MG63 (cell line): ENCODE measurements at regions not wholly inside any gene's neighbourhood (a gene's known extent, or its start where the extent isn't known, plus 50 kb on each side); places are given as distances from the start of the nearest gene placed in this dataset.

ENCODE experiments used
- DNase-seq: peaks from one replicate; pipeline ENCODE4 v3.0.0-alpha.2; 2020
- H3K27me3 ChIP-seq: fragments of 250-450 bp; sonication (Bioruptor Pico); 2 replicates; pipeline ENCODE4 v1.5.1; 2020; ENCODE audit warnings: mild to moderate bottlenecking, moderate library complexity
- H3K36me3 ChIP-seq: fragments of 250-450 bp; sonication (Bioruptor Pico); 2 replicates; pipeline ENCODE4 v1.5.1; 2020; ENCODE audit warnings: mild to moderate bottlenecking, moderate library complexity
- H3K4me3 ChIP-seq: fragments of 250-450 bp; sonication (Bioruptor Pico); 2 replicates; pipeline ENCODE4 v1.5.1; 2020; ENCODE audit warnings: mild to moderate bottlenecking, moderate library complexity
- H3K9me3 ChIP-seq: fragments of 250-450 bp; sonication (Bioruptor Pico); 2 replicates; pipeline ENCODE4 v1.5.1; 2020; ENCODE audit warnings: mild to moderate bottlenecking, moderate library complexity

DNA sequence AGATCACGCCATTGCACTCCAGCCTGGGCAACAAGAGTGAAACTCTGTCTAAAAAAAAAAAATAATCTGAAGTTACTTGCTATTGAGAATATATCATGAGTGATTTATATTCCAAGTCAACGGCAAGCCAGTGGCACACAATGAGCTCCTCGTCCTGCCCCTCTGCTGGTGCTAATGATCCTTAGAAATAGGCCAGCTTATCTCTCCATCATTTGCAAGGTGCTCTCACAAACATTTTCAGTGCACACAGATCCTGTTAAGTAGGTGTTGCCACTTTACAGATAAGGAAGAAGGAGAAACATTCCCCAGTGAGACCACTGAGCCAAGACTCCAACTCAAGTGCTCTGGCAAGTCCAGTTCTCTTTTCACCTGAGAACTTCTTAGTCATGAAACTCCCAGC, 91.3 kb upstream of the GPR45 start:
- no peak overlapping the region for H3K4me3 ChIP-seq
- DNase-seq = no peak
- no peaks in the 10 kb centered on the region for H3K27me3 ChIP-seq
- H3K36me3 ChIP-seq = no peaks in the 10 kb centered on the region
- no peaks in the 10 kb centered on the region for H3K9me3 ChIP-seq

DNA sequence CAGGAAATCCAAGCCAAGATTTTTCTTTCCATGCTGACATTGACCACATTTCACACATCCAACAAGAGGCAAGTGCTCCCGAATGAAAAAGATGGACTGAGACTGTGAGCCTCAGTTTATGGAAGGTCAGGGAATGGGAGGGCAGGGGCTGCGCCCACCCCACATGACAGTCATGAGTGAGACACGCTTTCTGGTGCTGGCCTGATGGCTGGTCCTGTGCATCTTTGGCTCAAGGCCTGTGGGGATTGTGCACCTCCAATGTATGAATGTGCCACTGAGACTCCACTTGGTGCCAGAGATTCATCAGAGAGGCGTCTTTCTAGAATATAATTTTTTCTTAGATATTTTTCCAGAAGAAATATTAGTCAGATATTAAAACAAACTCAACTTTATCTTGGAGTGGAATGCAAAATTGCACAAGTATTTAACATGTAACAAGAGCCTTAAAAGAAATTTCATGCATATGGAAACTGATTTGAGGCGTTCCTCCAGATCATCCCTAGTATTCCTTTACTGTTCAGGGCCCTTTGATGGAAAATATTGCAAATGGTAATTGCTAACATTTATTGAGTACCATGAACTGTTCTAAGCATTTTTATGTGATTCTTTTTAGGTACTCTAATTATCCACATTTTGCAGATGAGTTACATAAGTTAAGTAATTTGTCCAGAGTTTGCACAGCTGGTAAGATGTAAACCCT, 87.3 kb upstream of the GPR45 start:
- DNase-seq = no peak
- Histone ChIP-seq H3K27me3 (no peaks in the 10 kb centered on the region), H3K36me3 (no peaks in the 10 kb centered on the region), H3K4me3 (no peak overlapping the region), H3K9me3 (peaks cover 9% of the 10 kb centered on the region; the same call in 1 of the 2 replicates)

DNA sequence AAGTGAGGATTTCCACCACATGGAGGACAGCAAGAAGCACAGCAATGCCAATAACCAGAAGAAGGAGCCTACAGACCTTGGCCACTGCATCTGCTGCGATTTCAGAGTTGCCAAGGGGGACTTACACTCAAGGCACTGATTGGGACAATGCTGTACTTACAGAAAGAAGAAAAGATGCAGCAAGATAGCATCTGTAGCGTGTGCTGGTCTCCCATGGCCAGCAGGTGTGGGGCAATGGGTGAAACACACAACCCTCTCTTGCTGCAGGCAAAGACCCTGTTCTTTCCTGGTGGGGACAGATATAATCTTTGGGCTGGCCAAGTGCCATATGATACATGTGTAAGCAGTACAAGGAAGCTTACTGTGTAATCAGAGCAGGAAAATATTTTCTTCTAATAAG, 85.4 kb upstream of the GPR45 start:
- Histone ChIP-seq H3K4me3 (no peak overlapping the region), H3K27me3 (no peaks in the 10 kb centered on the region)

DNA sequence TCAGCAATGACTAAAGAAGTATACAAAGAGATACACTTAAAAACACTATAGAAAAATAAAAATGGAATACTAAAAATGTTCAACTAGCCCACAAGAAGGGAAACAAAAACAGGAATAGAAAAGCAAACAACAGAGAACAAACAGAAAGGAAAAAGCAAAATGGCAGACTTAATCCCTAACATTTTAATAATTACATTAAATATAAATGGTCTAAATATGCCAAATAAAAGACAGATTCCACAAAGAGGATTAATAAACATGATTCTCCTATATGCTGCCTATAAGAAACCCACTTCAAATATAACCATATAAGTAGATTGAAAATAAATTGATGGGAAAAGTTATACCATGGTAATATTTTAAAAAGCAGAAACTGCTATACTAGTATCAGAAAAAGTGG, 83.5 kb upstream of the GPR45 start:
- Histone ChIP-seq H3K27me3 (no peaks in the 10 kb centered on the region; the same call in 1 of the 2 replicates), H3K36me3 (no peaks in the 10 kb centered on the region), H3K4me3 (no peak overlapping the region), H3K9me3 (peaks cover 9% of the 10 kb centered on the region; the same call in 1 of the 2 replicates)
- DNase-seq = no peak

More for the DNA sequence above, 85.4 kb upstream of the GPR45 start:
- Histone ChIP-seq H3K9me3 (peaks cover 9% of the 10 kb centered on the region; the same call in 1 of the 2 replicates), H3K36me3 (no peaks in the 10 kb centered on the region)
- DNase-seq = no peak

DNA sequence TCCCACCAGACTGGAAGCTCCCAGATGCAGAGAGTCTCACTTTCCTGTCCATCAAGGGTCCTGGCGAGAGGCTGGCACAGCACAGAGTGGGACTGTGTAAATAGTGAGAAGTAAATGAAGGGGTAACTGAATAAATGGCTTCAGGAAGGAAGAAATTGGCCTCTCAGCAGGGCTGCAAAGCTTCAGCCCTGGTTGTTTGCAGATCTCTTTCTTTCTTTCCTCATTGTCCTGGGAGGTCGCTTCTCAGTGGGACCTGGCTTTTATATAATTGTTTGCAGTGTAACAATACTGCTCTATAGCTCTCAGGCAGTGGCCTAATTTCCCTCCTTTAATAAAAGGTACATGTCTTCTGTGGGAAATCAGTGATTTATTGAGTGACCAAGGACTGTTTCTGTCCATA, 74.9 kb upstream of the GPR45 start:
- no peaks in the 10 kb centered on the region; the same call in 1 of the 2 replicates for H3K27me3 ChIP-seq
- no peaks in the 10 kb centered on the region for H3K9me3 ChIP-seq
- no peak for DNase-seq
- H3K4me3 ChIP-seq = no peak overlapping the region
- no peaks in the 10 kb centered on the region for H3K36me3 ChIP-seq

DNA sequence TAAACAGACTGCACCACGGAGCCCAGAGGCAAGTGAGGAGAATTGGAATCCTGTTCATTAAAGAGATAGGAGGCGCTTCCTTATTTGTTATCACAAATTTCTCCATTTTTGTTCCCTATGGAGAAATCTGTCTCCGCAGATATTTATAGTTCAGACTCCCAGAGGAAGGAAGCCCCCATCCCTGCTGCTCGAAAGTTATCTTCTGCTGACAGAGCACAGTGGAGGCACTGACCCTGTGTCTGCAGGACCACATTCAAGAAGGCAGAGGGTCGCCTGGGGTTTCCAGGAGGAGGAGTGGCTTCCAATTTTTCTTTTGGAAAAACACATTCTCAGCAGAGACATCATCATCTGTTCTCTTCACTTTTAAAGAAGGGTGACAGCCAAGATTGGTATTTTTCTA, 73.0 kb upstream of the GPR45 start:
- Histone ChIP-seq H3K27me3 (no peaks in the 10 kb centered on the region), H3K4me3 (no peak overlapping the region), H3K36me3 (no peaks in the 10 kb centered on the region), H3K9me3 (no peaks in the 10 kb centered on the region)
- no peak for DNase-seq

DNA sequence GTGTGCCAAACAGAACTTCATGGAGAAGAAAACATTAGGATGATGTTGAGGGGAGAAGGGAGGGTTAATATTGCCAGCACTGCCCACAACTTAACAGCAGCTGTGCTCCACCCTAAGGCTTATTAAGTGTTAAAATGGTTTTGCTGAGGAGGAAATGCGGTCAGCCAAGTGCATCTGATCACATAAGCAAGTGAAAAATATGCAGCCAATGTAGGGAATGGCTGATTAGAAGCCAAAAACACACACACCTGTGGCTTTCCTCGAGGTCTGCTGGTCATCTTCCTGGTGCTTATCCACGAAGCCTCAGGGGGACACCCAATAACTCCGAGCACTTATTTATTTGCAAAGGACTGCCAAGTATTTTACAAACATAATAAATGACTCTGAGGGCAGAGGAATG, 66.3 kb upstream of the GPR45 start:
- Histone ChIP-seq H3K4me3 (no peak overlapping the region), H3K9me3 (no peaks in the 10 kb centered on the region), H3K36me3 (no peaks in the 10 kb centered on the region), H3K27me3 (peaks cover 2% of the 10 kb centered on the region; the same call in 1 of the 2 replicates)
- no peak for DNase-seq

DNA sequence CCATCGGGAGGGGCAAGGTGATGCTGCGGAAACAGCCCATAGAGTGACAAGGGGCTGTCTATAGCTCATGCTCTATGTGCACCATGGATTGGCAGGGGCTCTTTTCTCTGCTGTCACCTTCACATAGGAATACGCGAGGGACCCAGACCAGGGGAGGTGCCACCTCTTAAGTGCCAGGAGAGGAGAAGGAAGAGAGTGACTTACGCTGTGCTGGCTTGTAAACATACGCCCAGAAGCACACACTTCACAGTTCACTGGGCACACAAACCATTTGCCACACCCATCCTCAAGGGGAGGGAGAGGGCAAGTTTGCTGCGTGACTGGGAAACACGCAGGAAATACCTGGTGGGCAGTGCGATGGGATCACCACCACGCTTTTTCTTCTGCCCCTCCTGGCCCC, 65.1 kb upstream of the GPR45 start:
- H3K36me3 ChIP-seq = no peaks in the 10 kb centered on the region
- H3K4me3 ChIP-seq = no peak overlapping the region
- no peak for DNase-seq
- no peaks in the 10 kb centered on the region for H3K9me3 ChIP-seq
- peaks cover 2% of the 10 kb centered on the region; the same call in 1 of the 2 replicates for H3K27me3 ChIP-seq

DNA sequence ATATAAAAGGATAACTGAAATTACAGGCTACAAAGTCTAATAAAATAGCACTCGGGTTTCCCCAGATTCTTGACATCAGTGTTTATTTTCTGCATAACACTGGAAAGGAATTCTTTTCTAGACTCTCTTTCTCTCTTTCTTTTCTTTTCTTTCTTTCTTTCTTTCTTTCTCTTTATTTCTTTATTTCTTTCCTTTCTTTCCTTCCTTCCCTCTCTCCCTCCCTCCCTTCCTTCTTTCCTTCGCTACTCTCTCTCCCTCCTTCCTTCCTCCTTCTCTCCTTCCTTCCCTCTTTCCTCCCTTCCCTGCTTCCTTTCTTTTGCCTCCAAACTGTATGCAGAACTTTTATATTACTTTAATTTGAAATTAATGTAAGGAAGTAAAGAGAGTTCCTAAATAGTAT, 64.5 kb upstream of the GPR45 start:
- Histone ChIP-seq H3K4me3 (no peak overlapping the region), H3K27me3 (peaks cover 2% of the 10 kb centered on the region; the same call in 1 of the 2 replicates), H3K36me3 (no peaks in the 10 kb centered on the region), H3K9me3 (no peaks in the 10 kb centered on the region)
- DNase-seq = no peak

DNA sequence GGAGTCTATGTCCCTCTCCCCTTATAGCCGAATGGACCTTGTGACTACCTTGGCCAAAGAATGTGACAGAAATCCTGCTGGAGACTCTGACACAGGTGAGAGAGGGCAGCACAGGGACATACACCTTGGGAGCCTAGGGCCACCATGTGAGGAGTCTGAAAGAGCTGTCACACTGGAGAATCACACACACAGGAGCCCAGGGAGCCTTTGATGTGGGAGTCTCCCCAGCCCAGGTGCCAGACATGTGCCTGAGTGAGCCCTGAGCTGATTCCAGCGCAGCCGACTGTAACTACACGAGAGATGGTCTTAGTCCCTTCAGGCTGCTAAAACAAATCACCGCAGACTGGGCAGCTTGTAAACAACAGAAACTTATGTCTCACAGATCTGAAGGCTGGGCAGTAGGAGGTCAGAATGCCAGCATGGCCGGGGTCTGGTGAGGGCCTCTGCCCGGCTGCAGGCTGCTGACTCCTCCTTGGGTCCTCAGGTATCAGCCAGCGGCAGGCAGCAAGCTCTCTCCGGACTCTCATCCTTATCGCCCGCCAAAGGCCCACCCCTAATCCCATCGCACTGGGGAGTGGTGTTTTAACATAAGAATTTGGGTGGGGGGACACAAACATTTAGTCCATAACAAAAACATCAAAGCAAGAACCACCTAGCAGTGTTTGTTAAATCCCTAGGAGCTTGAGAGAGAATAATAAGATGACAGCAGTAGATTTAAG, 63.8 kb upstream of the GPR45 start:
- peaks cover 2% of the 10 kb centered on the region; the same call in 1 of the 2 replicates for H3K27me3 ChIP-seq
- no peaks in the 10 kb centered on the region for H3K36me3 ChIP-seq
- no peaks in the 10 kb centered on the region for H3K9me3 ChIP-seq
- no peak for DNase-seq
- no peak overlapping the region for H3K4me3 ChIP-seq

DNA sequence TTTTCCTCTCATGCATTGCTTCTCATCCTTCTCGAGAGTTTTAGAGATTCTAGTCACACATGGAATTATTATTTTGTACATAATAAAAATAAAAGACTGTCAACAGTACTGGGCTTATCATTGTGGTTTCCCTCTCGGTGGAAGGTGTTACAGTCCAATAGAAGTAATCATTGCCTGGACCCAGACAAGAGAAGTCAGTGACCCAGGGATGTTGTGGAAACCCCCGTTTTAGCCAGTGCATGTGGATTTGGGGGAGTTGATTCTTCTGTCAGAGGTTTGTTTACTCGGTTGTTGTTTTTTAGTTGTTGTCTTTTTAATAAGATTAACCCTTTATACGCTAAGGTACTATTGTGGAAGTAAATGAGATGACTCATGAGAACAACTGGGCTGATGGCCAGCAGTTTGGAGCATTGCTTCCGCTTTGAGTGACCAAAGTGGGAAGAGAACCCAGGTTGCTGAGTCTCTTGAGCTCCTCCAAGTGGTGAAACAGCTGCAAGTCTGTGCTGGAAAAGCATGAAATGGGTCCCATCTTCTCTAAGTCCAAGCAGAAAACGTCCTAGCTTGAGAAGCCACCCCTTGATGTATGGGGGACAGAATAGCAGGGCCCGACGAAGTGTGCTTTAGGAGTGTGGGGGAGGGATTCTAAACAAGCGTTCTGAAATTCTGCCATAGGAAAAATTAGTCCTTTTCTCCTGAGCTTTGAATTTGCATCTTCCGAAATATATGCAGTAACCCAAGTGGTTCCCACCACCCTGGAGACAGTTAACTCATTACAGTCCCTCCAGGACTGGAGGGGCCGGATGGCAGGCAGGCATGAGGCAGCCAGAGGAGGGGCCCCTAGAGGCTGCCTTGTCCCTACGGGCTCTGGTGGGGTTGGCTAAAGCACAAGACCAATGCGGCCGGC, 61.8 kb upstream of the GPR45 start:
- H3K9me3 ChIP-seq = no peaks in the 10 kb centered on the region
- no peaks in the 10 kb centered on the region for H3K36me3 ChIP-seq
- peak; percentile 78 for DNase-seq
- H3K4me3 ChIP-seq = no peak overlapping the region
- peaks cover 2% of the 10 kb centered on the region; the same call in 1 of the 2 replicates for H3K27me3 ChIP-seq

DNA sequence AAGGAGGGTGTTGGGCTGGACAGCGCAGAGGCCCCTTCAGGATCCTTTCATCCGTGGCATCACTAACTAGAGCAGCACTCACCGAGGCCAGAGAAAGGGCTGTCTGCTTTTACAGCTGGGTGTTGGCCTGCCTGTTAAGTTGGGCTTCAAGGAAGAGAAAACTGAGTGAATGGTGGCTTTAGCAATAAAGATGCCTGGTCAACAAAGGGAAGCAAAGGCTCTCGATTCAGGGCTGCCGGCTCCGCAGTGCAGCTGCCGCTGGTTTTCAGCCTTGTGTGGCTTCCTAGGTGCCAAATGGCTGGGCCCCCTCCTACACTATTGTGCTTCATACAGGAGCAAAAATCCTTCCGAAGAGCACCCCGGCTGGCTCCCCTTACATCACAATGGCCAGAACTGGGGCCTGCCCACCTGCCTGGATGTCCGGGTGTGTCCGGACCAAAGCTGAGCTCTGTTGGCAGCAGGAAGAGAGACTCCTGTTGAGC, 61.0 kb upstream of the GPR45 start:
- DNase-seq = no peak
- no peaks in the 10 kb centered on the region for H3K9me3 ChIP-seq
- no peak overlapping the region for H3K4me3 ChIP-seq
- H3K36me3 ChIP-seq = no peaks in the 10 kb centered on the region
- H3K27me3 ChIP-seq = peaks cover 2% of the 10 kb centered on the region; the same call in 1 of the 2 replicates

DNA sequence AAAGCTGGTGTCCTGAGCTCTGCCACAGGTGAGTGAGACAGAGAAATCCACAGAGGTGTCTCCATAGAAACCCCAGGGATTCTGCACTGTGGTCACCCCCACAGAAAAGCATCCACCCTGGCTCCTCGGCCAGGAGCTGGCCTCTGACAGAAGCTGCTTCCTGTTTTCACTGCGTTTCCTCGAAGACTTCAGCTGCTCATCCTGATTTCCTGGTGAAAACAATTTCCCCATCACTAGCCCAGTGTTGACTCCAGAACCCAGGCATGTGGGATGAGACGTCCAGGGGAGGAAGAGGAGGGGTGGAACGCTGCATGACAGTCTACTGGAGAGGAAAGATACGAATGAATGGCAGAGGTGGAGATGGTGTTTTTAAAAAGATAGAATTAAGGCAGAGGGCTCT, 60.3 kb upstream of the GPR45 start:
- H3K36me3 ChIP-seq = no peaks in the 10 kb centered on the region
- peaks cover 2% of the 10 kb centered on the region; the same call in 1 of the 2 replicates for H3K27me3 ChIP-seq
- no peak overlapping the region for H3K4me3 ChIP-seq
- H3K9me3 ChIP-seq = no peaks in the 10 kb centered on the region
- no peak for DNase-seq

DNA sequence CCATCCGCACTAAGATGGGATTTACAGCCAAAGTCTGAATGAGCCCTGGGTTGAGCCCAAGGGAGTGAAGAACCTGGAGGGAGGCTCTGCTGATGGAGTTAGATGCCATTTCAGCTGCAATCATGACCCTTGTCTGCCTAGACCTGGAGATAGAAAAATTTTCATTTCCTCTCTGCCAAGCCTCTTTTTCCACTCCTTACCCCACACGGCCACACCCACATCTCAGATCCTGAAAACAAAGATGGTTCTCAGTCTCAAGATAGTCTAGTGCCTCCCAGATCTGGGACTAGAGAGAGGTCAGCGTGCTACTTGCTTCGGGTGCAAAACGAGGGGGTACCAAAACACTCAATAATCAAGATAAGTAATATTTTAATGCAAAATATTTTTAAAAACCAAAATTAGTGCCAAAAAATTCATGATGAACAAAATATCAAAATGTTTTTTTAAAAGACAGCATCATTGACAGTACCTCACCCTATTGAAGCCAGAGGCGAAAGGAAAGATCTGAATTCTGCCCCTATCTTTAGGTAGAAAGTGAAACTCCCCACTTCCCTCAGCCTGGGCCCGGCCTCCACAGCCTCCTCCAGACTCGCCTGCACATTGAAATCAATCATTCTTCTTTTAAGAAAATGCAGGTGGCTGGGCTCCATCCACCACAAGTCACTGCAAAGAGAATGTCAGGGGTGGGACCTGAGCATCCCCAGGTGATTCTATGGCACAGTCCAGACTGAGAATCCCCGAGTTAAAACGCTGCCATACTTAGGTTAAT, 57.8 kb upstream of the GPR45 start:
- H3K36me3 ChIP-seq = no peaks in the 10 kb centered on the region

DNA sequence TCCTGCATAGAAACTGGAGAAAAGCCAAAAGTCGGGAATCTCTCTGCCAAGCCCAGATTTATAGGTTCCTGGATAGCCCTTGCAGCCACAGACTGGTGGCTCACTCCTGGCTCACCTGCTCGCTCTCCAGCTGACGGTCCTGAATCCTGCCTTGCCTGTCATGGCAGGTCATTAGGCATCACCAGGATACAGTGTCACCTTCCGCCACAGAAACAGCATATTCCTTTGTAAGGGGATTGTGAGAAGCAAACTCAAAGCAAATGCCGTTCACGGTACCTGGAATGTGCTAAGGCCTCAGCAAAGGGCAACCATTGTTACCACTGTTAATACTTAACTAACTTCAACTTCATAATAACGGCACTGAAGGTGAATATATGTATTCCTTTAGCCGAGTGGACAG, 57.1 kb upstream of the GPR45 start:
- no peak for DNase-seq
- no peaks in the 10 kb centered on the region for H3K36me3 ChIP-seq
- H3K4me3 ChIP-seq = no peak overlapping the region
- H3K27me3 ChIP-seq = no peaks in the 10 kb centered on the region
- H3K9me3 ChIP-seq = no peaks in the 10 kb centered on the region

More for the DNA sequence above, 57.8 kb upstream of the GPR45 start:
- Histone ChIP-seq H3K27me3 (no peaks in the 10 kb centered on the region), H3K9me3 (no peaks in the 10 kb centered on the region), H3K4me3 (no peak overlapping the region)
- DNase-seq = no peak

DNA sequence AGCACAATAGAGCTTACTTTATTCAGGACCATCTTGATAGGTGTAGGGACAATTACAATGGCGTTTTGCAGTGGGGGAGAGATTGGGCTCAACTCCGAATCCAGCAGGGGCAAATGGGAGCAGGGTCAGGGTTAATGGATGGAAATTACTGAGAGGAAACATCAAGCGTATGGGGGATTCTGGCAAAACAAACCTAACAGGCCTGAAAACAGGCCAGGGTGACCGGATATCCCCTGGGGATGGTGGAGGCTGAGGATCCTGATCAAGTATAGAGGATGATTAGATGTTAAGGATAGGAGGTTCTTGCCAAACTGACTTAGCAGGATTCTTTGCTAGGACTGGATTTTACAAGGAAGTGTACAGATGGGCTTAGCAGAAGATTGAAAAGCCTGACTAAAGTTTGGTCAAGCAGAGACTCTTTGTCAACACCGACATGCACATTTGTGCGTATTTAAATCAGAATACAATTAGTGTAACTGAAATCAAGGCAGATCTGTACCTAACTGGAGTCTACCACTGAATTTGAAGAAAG, 54.5 kb upstream of the GPR45 start:
- H3K27me3 ChIP-seq = 0 out of 2 replicates have a peak, but pooled peaks cover 2% of the 10 kb centered on the region
- no peaks in the 10 kb centered on the region for H3K9me3 ChIP-seq
- H3K36me3 ChIP-seq = no peaks in the 10 kb centered on the region
- H3K4me3 ChIP-seq = no peak overlapping the region
- no peak for DNase-seq
